ENCODE measurements at regions not wholly inside any gene's neighbourhood (a gene's known extent, or its start where the extent isn't known, plus 50 kb on each side); places are given as distances from the start of the nearest gene placed in this dataset.

DNA sequence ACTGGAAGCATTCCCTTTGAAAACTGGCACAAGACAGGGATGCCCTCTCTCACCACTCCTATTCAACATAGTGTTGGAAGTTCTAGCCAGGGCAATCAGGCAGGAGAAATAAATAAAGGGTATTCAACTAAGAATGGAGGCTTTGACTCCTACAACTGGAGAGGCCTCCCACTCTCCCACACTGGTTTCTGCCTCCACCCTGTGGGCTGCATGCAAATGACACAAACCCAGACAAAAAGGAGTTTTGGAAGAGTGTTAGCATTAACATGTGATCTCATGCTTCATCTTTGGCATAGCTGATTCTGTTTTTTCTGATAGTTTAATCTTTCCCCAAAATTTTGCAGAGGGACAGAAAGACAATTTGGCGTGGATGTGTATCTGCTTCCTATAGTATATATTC lies 80.8 kb upstream of the IQCM start:
- no peak overlapping the region for H3K4me3 Mint-ChIP-seq
- H3K36me3 Mint-ChIP-seq (ENCODE audit: low read depth): no peaks in the 10 kb centered on the region
- intact Hi-C loops (cut with micrococcal nuclease): loop anchor here (10.0 kb wide), 1 partner anchor 522 kb away; no protein-coding TSS in a partner anchor
- H3K27me3 Mint-ChIP-seq: no peaks in the 10 kb centered on the region
- no peak for DNase-seq
- TF ChIP-seq, protein P1, sequence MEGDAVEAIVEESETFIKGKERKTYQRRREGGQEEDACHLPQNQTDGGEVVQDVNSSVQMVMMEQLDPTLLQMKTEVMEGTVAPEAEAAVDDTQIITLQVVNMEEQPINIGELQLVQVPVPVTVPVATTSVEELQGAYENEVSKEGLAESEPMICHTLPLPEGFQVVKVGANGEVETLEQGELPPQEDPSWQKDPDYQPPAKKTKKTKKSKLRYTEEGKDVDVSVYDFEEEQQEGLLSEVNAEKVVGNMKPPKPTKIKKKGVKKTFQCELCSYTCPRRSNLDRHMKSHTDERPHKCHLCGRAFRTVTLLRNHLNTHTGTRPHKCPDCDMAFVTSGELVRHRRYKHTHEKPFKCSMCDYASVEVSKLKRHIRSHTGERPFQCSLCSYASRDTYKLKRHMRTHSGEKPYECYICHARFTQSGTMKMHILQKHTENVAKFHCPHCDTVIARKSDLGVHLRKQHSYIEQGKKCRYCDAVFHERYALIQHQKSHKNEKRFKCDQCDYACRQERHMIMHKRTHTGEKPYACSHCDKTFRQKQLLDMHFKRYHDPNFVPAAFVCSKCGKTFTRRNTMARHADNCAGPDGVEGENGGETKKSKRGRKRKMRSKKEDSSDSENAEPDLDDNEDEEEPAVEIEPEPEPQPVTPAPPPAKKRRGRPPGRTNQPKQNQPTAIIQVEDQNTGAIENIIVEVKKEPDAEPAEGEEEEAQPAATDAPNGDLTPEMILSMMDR (IDR thresholded peaks at IDR 0.05): no peak
- POLR2A ChIA-PET: no interaction called here
- H3K9me3 Mint-ChIP-seq: no peaks in the 10 kb centered on the region
- no peaks in the 10 kb centered on the region for H3K4me1 Mint-ChIP-seq (ENCODE audit: low read depth)
- no peak overlapping the region for H3K27ac Mint-ChIP-seq
- CTCF ChIA-PET: interaction anchor here (0.6 to 1.3 kb wide), 2 partner anchors 13 to 301 kb away, joined by 3 read pairs; no protein-coding TSS in a partner anchor
- no peak for ATAC-seq

DNA sequence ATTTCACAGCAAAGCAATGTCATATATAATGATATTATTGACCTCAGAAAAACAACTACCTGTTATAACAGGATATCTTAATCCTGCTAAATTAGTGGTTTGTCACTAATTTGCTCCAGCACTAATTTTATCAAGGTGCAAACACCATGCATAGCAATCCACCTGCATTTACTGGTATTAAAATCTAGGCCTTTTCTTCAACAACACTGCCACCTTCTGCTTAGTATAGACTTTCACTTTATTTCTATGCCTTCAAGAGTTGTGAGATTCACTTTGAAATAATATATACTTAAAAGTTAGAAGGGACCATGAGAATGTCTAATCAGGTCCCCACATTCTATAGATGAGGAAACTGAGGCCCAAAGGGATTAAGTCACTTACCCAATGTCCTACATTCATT lies 82.1 kb upstream of the IQCM start:
- no peak for DNase-seq
- no peak overlapping the region for H3K27ac Mint-ChIP-seq
- TF ChIP-seq, protein P1 (IDR thresholded peaks at IDR 0.05): peak; percentile 29
- H3K27me3 Mint-ChIP-seq: no peaks in the 10 kb centered on the region
- H3K9me3 Mint-ChIP-seq: no peaks in the 10 kb centered on the region
- no peaks in the 10 kb centered on the region for H3K4me1 Mint-ChIP-seq (ENCODE audit: low read depth)
- POLR2A ChIA-PET: no interaction called here
- no peaks in the 10 kb centered on the region for H3K36me3 Mint-ChIP-seq (ENCODE audit: low read depth)
- CTCF ChIA-PET: no interaction called here
- ATAC-seq: no peak
- intact Hi-C loops (cut with micrococcal nuclease): loop anchor here (10.0 kb wide), 1 partner anchor 523 kb away; no protein-coding TSS in a partner anchor
- H3K4me3 Mint-ChIP-seq: no peak overlapping the region

DNA sequence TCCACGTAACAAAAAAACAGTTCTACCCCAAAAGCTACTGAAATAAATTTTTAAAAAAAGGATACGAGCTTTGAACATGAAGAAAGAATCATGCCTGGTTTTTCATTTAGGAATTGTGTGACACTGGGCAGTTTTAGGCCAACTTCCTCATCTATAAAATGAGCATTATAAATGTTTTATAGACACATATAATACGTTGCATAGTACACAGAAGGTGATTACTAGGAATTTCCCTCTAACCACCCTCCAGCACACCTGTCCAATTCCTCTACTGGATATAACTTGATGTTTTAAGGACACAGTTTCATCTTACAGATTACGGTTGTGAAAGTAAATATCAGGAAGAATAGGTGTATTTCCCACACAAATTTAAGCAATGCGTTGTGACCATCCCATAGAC lies 85.5 kb upstream of the IQCM start:
- Mint-ChIP-seq H3K36me3 (ENCODE audit: low read depth) (no peaks in the 10 kb centered on the region), H3K27ac (no peak overlapping the region), H3K4me1 (ENCODE audit: low read depth) (no peaks in the 10 kb centered on the region), H3K9me3 (no peaks in the 10 kb centered on the region), H3K27me3 (no peaks in the 10 kb centered on the region), H3K4me3 (no peak overlapping the region)
- intact Hi-C loops (cut with micrococcal nuclease): no loop called here
- CTCF ChIA-PET: no interaction called here
- TF ChIP-seq, protein P1 (IDR thresholded peaks at IDR 0.05): no peak
- no peak for ATAC-seq
- no peak for DNase-seq
- POLR2A ChIA-PET: interaction anchor here (0.9 kb wide), 1 partner anchor 12 kb away, joined by 3 read pairs; no protein-coding TSS in a partner anchor

DNA sequence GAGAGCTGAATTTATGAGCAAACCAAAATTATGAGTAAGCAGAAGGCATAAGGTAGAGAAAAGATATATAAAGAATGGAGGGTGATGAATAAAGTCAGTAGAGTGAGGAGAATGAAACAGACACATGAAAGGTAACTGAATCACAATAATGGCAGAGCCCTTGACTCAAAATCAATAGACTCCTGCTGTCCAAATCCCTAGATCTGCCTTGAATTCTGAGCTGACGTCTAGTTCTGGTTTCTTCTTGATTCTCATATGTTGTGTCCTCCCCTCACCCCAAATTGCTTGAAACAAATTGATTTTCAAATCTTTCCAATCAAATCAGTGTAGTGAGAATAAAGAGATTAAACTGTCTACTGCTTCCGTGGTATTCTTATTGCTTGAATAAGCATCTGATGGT lies 86.6 kb upstream of the IQCM start:
- no peak overlapping the region for H3K4me3 Mint-ChIP-seq
- intact Hi-C loops (cut with micrococcal nuclease): no loop called here
- no peaks in the 10 kb centered on the region for H3K4me1 Mint-ChIP-seq (ENCODE audit: low read depth)
- no peaks in the 10 kb centered on the region for H3K36me3 Mint-ChIP-seq (ENCODE audit: low read depth)
- no peaks in the 10 kb centered on the region for H3K27me3 Mint-ChIP-seq
- H3K27ac Mint-ChIP-seq: no peak overlapping the region
- ChIA-PET CTCF (no interaction called here), POLR2A (no interaction called here)
- DNase-seq (no peak), ATAC-seq (no peak)
- TF ChIP-seq, protein P1 (IDR thresholded peaks at IDR 0.05): no peak
- no peaks in the 10 kb centered on the region for H3K9me3 Mint-ChIP-seq

DNA sequence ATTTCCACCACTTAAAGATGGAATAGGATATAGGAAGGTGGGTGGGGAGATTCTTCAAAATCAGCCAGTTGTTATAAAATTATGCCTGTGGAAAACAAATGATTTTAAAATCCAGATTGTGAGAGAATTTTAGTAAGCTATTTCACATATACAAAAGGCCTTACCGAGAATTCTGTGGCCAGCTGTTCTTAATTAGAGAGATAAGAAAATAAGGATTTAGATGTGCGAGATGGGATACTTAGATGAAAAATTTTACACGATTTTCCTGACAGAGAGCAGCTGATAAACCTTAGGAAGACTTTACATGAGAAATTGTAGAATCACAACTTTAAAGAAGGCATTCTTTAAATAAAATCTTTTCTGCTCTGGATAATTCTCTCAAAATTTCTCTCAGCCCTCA lies 94.5 kb upstream of the IQCM start:
- no peak for DNase-seq
- peaks cover 2% of the 10 kb centered on the region for H3K27me3 Mint-ChIP-seq
- no peak for ATAC-seq
- no peak overlapping the region for H3K4me3 Mint-ChIP-seq
- TF ChIP-seq, protein P1 (IDR thresholded peaks at IDR 0.05): no peak
- H3K36me3 Mint-ChIP-seq (ENCODE audit: low read depth): no peaks in the 10 kb centered on the region
- no peak overlapping the region for H3K27ac Mint-ChIP-seq
- intact Hi-C loops (cut with micrococcal nuclease): no loop called here
- ChIA-PET POLR2A (interaction anchor here (0.6 kb wide), 1 partner anchor 1551 kb away, joined by 3 read pairs; no protein-coding TSS in a partner anchor), CTCF (interaction anchor here (0.7 kb wide), 1 partner anchor 14 kb away, joined by 3 read pairs; no protein-coding TSS in a partner anchor)
- H3K4me1 Mint-ChIP-seq (ENCODE audit: low read depth): no peaks in the 10 kb centered on the region
- H3K9me3 Mint-ChIP-seq: no peaks in the 10 kb centered on the region

Data from activated CD8-positive, alpha-beta T cell treated with anti-CD3 and anti-CD28 coated beads for 36 hours (primary cell).